ENCODE measurements at regions not wholly inside any gene's neighbourhood (a gene's known extent, or its start where the extent isn't known, plus 50 kb on each side); places are given as distances from the start of the nearest gene placed in this dataset.

DNA sequence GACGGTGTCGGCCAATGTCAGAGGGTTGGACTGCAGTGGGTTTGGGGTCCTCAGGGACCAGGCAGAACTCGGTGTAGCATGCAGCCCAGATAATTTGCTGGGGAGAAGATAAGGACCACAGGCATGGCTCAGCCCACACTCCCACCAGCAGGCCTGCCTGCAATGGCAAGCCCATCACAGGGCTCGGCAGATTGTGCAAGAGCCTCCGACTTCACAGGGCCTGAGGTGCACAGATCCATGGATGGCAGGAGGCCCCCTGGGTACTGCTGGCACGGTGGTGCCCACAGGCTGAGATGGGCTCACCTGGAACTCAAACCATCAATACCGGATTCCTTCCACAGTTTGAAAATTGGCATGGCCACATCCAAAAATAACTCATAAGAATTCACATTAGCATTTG lies 180.3 kb downstream of the TTLL2 start:
- peaks cover 64% of the 10 kb centered on the region for H3K4me1 ChIP-seq (ENCODE audit: insufficient read depth, low read length)
- DNase-seq (ENCODE audit: low spot score): no peak
- 52% methylated on average over 7 of the region's 7 CpGs for WGBS (ENCODE audit: low lambda C conversion rate)
- no peak for ATAC-seq
- no peak for FAIRE-seq
- in situ Hi-C loops (cut with HindIII; ENCODE audit: extremely low pct_ligation_motif_present, low pct_unique_long_range_greater_than_20kb): no loop called here
- no TSS peak for BruUV-seq (replicated peaks)
- no peaks in the 10 kb centered on the region for H3K9me3 ChIP-seq (ENCODE audit: low read length)
- H2AFZ ChIP-seq (ENCODE audit: low read length): no peak overlapping the region
- H3K27ac ChIP-seq (ENCODE audit: extremely low read length, insufficient read depth, low read length): no peak overlapping the region
- CTCF ChIA-PET (ENCODE audit: low intra/inter-chr PET ratio, low total read pairs): no interaction called here
- H3K79me2 ChIP-seq (ENCODE audit: insufficient read depth, low read length): no peaks in the 10 kb centered on the region
- H3K27me3 ChIP-seq (ENCODE audit: control insufficient read depth in 1 of 2, insufficient read depth in 2 of 2, low read length in 2 of 2): no peaks in the 10 kb centered on the region; a peak in 1 of 5 replicates
- no peak overlapping the region for H3K9ac ChIP-seq (ENCODE audit: insufficient read depth, low read depth, low read length)
- POLR2A ChIA-PET: no interaction called here
- TF ChIP-seq PPARG (CRISPR knock-in tag; conservative IDR thresholded peaks at IDR 0.05) (no peak), MIER3 (CRISPR knock-in tag; IDR thresholded peaks at IDR 0.05; ENCODE audit: borderline replicate concordance) (no peak), FOXC1 (CRISPR knock-in tag; IDR thresholded peaks at IDR 0.05; ENCODE audit: borderline replicate concordance) (no peak), ZNF792 (CRISPR knock-in tag; IDR thresholded peaks at IDR 0.05) (no peak), HNRNPL (IDR thresholded peaks at IDR 0.05; ENCODE audit: low read depth, low read length) (peak; percentile 84), CEBPB (IDR thresholded peaks at IDR 0.05; ENCODE audit: borderline replicate concordance, low read depth, low read length) (peak; percentile 86), CEBPG (CRISPR knock-in tag; IDR thresholded peaks at IDR 0.05) (peak; percentile 83), SALL1 (CRISPR knock-in tag; IDR thresholded peaks at IDR 0.05) (0 out of 2 replicates have a peak, but pooled peaks have one; percentile 16), GATAD2A (CRISPR knock-in tag; IDR thresholded peaks at IDR 0.05) (0 out of 2 replicates have a peak, but pooled peaks have one; percentile 15), KLF15 (CRISPR knock-in tag; IDR thresholded peaks at IDR 0.05; ENCODE audit: borderline replicate concordance) (no peak), ZNF644 (CRISPR knock-in tag; IDR thresholded peaks at IDR 0.05; ENCODE audit: low read depth) (0 out of 2 replicates have a peak, but pooled peaks have one; percentile 19)
- TF ChIP-seq, protein P1, sequence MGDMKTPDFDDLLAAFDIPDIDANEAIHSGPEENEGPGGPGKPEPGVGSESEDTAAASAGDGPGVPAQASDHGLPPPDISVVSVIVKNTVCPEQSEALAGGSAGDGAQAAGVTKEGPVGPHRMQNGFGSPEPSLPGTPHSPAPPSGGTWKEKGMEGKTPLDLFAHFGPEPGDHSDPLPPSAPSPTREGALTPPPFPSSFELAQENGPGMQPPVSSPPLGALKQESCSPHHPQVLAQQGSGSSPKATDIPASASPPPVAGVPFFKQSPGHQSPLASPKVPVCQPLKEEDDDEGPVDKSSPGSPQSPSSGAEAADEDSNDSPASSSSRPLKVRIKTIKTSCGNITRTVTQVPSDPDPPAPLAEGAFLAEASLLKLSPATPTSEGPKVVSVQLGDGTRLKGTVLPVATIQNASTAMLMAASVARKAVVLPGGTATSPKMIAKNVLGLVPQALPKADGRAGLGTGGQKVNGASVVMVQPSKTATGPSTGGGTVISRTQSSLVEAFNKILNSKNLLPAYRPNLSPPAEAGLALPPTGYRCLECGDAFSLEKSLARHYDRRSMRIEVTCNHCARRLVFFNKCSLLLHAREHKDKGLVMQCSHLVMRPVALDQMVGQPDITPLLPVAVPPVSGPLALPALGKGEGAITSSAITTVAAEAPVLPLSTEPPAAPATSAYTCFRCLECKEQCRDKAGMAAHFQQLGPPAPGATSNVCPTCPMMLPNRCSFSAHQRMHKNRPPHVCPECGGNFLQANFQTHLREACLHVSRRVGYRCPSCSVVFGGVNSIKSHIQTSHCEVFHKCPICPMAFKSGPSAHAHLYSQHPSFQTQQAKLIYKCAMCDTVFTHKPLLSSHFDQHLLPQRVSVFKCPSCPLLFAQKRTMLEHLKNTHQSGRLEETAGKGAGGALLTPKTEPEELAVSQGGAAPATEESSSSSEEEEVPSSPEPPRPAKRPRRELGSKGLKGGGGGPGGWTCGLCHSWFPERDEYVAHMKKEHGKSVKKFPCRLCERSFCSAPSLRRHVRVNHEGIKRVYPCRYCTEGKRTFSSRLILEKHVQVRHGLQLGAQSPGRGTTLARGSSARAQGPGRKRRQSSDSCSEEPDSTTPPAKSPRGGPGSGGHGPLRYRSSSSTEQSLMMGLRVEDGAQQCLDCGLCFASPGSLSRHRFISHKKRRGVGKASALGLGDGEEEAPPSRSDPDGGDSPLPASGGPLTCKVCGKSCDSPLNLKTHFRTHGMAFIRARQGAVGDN (CRISPR knock-in tag; IDR thresholded peaks at IDR 0.05): peak; percentile 35; the same call in 1 of the 2 replicates
- TF ChIP-seq, protein P2, sequence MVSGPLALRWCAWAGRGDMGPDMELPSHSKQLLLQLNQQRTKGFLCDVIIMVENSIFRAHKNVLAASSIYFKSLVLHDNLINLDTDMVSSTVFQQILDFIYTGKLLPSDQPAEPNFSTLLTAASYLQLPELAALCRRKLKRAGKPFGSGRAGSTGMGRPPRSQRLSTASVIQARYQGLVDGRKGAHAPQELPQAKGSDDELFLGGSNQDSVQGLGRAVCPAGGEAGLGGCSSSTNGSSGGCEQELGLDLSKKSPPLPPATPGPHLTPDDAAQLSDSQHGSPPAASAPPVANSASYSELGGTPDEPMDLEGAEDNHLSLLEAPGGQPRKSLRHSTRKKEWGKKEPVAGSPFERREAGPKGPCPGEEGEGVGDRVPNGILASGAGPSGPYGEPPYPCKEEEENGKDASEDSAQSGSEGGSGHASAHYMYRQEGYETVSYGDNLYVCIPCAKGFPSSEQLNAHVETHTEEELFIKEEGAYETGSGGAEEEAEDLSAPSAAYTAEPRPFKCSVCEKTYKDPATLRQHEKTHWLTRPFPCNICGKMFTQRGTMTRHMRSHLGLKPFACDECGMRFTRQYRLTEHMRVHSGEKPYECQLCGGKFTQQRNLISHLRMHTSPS (CRISPR knock-in tag; IDR thresholded peaks at IDR 0.05; ENCODE audit: low read depth): peak; percentile 63; the same call in 1 of the 2 replicates
- TF ChIP-seq, protein P3, sequence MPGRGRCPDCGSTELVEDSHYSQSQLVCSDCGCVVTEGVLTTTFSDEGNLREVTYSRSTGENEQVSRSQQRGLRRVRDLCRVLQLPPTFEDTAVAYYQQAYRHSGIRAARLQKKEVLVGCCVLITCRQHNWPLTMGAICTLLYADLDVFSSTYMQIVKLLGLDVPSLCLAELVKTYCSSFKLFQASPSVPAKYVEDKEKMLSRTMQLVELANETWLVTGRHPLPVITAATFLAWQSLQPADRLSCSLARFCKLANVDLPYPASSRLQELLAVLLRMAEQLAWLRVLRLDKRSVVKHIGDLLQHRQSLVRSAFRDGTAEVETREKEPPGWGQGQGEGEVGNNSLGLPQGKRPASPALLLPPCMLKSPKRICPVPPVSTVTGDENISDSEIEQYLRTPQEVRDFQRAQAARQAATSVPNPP (CRISPR knock-in tag; IDR thresholded peaks at IDR 0.05): no peak
- TF ChIP-seq, protein P4, sequence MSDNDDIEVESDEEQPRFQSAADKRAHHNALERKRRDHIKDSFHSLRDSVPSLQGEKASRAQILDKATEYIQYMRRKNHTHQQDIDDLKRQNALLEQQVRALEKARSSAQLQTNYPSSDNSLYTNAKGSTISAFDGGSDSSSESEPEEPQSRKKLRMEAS (IDR thresholded peaks at IDR 0.05): 0 out of 2 replicates have a peak, but pooled peaks have one; percentile 16
- H3K36me3 ChIP-seq (replicated peaks in 1 of 2; ENCODE audit: control insufficient read depth in 1 of 2, insufficient read depth in 2 of 2, low read length in 2 of 2): no peaks in the 10 kb centered on the region
- no peaks in the 10 kb centered on the region for H4K20me1 ChIP-seq (ENCODE audit: insufficient read depth, low read length)
- intact Hi-C loops (cut with micrococcal nuclease; ENCODE audit: unreplicated experiment): no loop called here
- H3K4me3 ChIP-seq (replicated peaks in 1 of 3; ENCODE audit: insufficient read depth in 1 of 3, low read depth in 2 of 3, low read length in 3 of 3): no peak overlapping the region
- no peak overlapping the region for H3K4me2 ChIP-seq (ENCODE audit: low read depth, low read length)
